ENCODE measurements at regions not wholly inside any gene's neighbourhood (a gene's known extent, or its start where the extent isn't known, plus 50 kb on each side); places are given as distances from the start of the nearest gene placed in this dataset.

- H3K23ac ChIP-seq (ENCODE audit: low read depth, low read length, poor library complexity), result no peak overlapping the region
- no peak overlapping the region for H3K18ac ChIP-seq (ENCODE audit: low read length)
- no peak overlapping the region for H3K4ac ChIP-seq (ENCODE audit: low read length)
- no peak overlapping the region for H4K91ac ChIP-seq (ENCODE audit: low read depth, low read length, poor library complexity)
- H2AK5ac ChIP-seq (ENCODE audit: low read depth, low read length), result no peak overlapping the region
- H2BK5ac ChIP-seq (ENCODE audit: low read length), result no peak overlapping the region
- H2BK12ac ChIP-seq (ENCODE audit: low read length), result no peak overlapping the region
- DNase-seq (ENCODE audit: low spot score), result no peak
- H3K27ac ChIP-seq (replicated peaks; ENCODE audit: low read length), result no peak overlapping the region
- no peak overlapping the region for H2BK15ac ChIP-seq (ENCODE audit: low read length)
- H4K8ac ChIP-seq (ENCODE audit: low read depth, low read length), result no peak overlapping the region
- H3K4me2 ChIP-seq (ENCODE audit: insufficient read depth, low read length, poor library complexity, severe bottlenecking), result no peak overlapping the region
- no peaks in the 10 kb centered on the region for H3K9me3 ChIP-seq (replicated peaks in 1 of 2; ENCODE audit: control insufficient read depth in 2 of 2, insufficient read depth in 1 of 2, low read depth in 1 of 2, low read length in 2 of 2)
- no peak overlapping the region for H2AFZ ChIP-seq (ENCODE audit: low read length)
- H3K9ac ChIP-seq (ENCODE audit: low read depth, low read length, poor library complexity), result no peak overlapping the region
- no peaks in the 10 kb centered on the region for H3K36me3 ChIP-seq (replicated peaks in 1 of 2; ENCODE audit: control insufficient read depth in 2 of 2, insufficient read depth in 2 of 2, low read length in 2 of 2)
- H3K27me3 ChIP-seq (ENCODE audit: control insufficient read depth in 3 of 3, insufficient read depth in 3 of 3, low read depth in 1 of 3, low read length in 3 of 3), result no peaks in the 10 kb centered on the region
- H3K79me1 ChIP-seq (ENCODE audit: low read depth, low read length), result no peaks in the 10 kb centered on the region
- no peak overlapping the region for H2BK120ac ChIP-seq (ENCODE audit: low read depth, low read length)
- H3K14ac ChIP-seq (ENCODE audit: low read length), result no peak overlapping the region
- H3K4me1 ChIP-seq (ENCODE audit: control insufficient read depth in 2 of 2, insufficient read depth in 1 of 2, low read depth in 1 of 2, low read length in 2 of 2), result no peaks in the 10 kb centered on the region
- H3K4me3 ChIP-seq (ENCODE audit: low read length in 2 of 2), result no peak overlapping the region
Observed at GRCh38 chr21:17709266-17709611, 96.5 kb upstream of the BTG3 start.

DNA sequence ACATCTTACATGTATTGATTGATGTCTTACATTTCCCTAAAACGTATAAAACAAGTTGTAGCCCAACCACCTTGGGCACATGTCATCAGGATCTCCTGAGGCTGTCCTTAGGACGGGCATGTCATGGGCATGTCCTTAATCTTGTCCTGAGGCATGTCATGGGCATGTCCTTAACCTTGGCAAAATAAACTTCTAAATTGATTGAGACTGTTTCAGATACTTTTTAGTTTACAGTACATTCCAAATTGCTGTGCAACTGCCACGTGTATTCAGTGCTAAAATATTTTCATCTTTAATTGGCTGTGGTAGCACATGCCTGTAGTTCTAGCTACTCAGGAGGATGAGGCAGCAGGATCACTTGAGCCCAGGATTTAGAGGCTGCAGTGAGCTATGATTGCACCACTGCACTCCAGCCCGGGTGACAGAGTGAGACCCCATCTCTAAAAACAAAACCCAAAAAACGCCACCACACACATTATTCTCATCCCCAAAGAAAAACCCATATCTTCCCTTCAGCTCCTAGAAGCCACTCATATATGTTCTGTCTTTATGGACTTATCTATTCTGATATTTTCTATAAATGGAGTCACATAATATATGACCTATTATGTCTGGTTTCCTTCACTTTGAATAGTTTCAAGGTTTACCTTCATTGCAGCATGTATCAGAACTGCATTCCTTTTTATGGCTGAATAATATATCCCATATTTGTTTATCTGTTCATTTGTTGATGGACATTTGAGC, 96.0 kb upstream of the BTG3 start:
- Histone ChIP-seq H4K91ac (ENCODE audit: low read depth, low read length, poor library complexity) (no peak overlapping the region), H3K27ac (replicated peaks; ENCODE audit: low read length) (no peak overlapping the region), H3K27me3 (ENCODE audit: control insufficient read depth in 3 of 3, insufficient read depth in 3 of 3, low read depth in 1 of 3, low read length in 3 of 3) (no peaks in the 10 kb centered on the region), H3K4me1 (ENCODE audit: control insufficient read depth in 2 of 2, insufficient read depth in 1 of 2, low read depth in 1 of 2, low read length in 2 of 2) (no peaks in the 10 kb centered on the region), H3K36me3 (replicated peaks in 1 of 2; ENCODE audit: control insufficient read depth in 2 of 2, insufficient read depth in 2 of 2, low read length in 2 of 2) (no peaks in the 10 kb centered on the region), H2BK120ac (ENCODE audit: low read depth, low read length) (no peak overlapping the region), H3K18ac (ENCODE audit: low read length) (no peak overlapping the region), H2BK12ac (ENCODE audit: low read length) (no peak overlapping the region), H2AK5ac (ENCODE audit: low read depth, low read length) (no peak overlapping the region), H3K79me1 (ENCODE audit: low read depth, low read length) (no peaks in the 10 kb centered on the region), H3K23ac (ENCODE audit: low read depth, low read length, poor library complexity) (no peak overlapping the region), H3K4me3 (ENCODE audit: low read length in 2 of 2) (no peak overlapping the region), H3K14ac (ENCODE audit: low read length) (no peak overlapping the region), H3K4ac (ENCODE audit: low read length) (no peak overlapping the region), H3K9me3 (replicated peaks in 1 of 2; ENCODE audit: control insufficient read depth in 2 of 2, insufficient read depth in 1 of 2, low read depth in 1 of 2, low read length in 2 of 2) (no peaks in the 10 kb centered on the region), H2BK5ac (ENCODE audit: low read length) (no peak overlapping the region), H2AFZ (ENCODE audit: low read length) (no peak overlapping the region), H3K9ac (ENCODE audit: low read depth, low read length, poor library complexity) (no peak overlapping the region), H2BK15ac (ENCODE audit: low read length) (no peak overlapping the region), H4K8ac (ENCODE audit: low read depth, low read length) (no peak overlapping the region), H3K4me2 (ENCODE audit: insufficient read depth, low read length, poor library complexity, severe bottlenecking) (no peak overlapping the region)
- 100% methylated on average over 1 of the region's 5 CpGs; no CpG with 5 or more reads in 1 of the 2 donors for WGBS, 2 donors (ENCODE audit: extremely low coverage in 2 of 2, insufficient read length in 2 of 2, insufficient replicate concordance in 1 of 2)
- DNase-seq (ENCODE audit: low spot score), result no peak

DNA sequence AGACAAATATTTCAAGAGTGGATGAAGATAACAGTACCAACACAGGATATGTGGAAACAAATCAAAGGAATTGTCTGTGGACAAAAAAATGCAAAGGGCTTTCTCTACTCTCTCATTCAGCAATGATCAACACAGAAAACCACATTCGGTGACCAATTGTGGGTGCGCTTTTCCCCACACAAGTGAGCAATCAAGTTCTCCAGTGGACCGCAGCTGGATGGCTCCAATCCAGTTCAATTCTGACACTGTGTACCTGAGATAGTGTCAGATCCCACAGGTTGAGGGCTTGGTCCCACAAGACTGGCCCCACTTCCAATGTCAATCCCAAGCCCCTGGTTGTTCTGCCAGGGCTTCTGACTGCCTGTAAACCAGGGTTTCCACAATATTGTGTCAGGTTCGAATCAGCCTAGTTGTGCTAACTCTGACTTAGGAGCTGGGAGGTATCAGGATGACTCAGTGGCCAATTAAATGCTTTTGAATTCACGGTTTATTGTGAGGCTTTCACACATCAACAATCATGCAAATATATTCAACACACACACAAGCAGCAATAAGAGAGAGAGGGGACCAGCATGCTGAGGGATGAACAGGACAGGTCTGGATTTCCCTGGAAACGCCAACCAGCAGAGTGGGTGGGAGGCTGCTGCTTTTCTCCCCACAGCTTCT, 87.0 kb upstream of the BTG3 start:
- no peak overlapping the region for H3K23ac ChIP-seq (ENCODE audit: low read depth, low read length, poor library complexity)
- H4K8ac ChIP-seq (ENCODE audit: low read depth, low read length), result no peak overlapping the region
- no peak overlapping the region for H3K4ac ChIP-seq (ENCODE audit: low read length)
- no peak overlapping the region for H2BK12ac ChIP-seq (ENCODE audit: low read length)
- H2BK120ac ChIP-seq (ENCODE audit: low read depth, low read length), result no peak overlapping the region
- H3K9ac ChIP-seq (ENCODE audit: low read depth, low read length, poor library complexity), result no peak overlapping the region
- no peaks in the 10 kb centered on the region for H3K27me3 ChIP-seq (ENCODE audit: control insufficient read depth in 3 of 3, insufficient read depth in 3 of 3, low read depth in 1 of 3, low read length in 3 of 3)
- no peak overlapping the region for H3K4me2 ChIP-seq (ENCODE audit: insufficient read depth, low read length, poor library complexity, severe bottlenecking)
- H2AFZ ChIP-seq (ENCODE audit: low read length), result no peak overlapping the region
- H3K14ac ChIP-seq (ENCODE audit: low read length), result no peak overlapping the region
- H3K27ac ChIP-seq (replicated peaks; ENCODE audit: low read length), result no peak overlapping the region
- H3K4me1 ChIP-seq (ENCODE audit: control insufficient read depth in 2 of 2, insufficient read depth in 1 of 2, low read depth in 1 of 2, low read length in 2 of 2), result no peaks in the 10 kb centered on the region
- H2BK15ac ChIP-seq (ENCODE audit: low read length), result no peak overlapping the region
- whole genome bisulfite sequencing, 2 donors (ENCODE audit: extremely low coverage in 2 of 2, insufficient read length in 2 of 2, insufficient replicate concordance in 1 of 2), result no CpG with 5 or more reads among the region's 6 CpGs
- no peak overlapping the region for H4K91ac ChIP-seq (ENCODE audit: low read depth, low read length, poor library complexity)
- no peak overlapping the region for H2AK5ac ChIP-seq (ENCODE audit: low read depth, low read length)
- H3K36me3 ChIP-seq (replicated peaks in 1 of 2; ENCODE audit: control insufficient read depth in 2 of 2, insufficient read depth in 2 of 2, low read length in 2 of 2), result no peaks in the 10 kb centered on the region
- no peak for DNase-seq (ENCODE audit: low spot score)
- no peak overlapping the region for H2BK5ac ChIP-seq (ENCODE audit: low read length)
- no peak overlapping the region for H3K4me3 ChIP-seq (ENCODE audit: low read length in 2 of 2)
- H3K18ac ChIP-seq (ENCODE audit: low read length), result no peak overlapping the region
- no peaks in the 10 kb centered on the region for H3K9me3 ChIP-seq (replicated peaks in 1 of 2; ENCODE audit: control insufficient read depth in 2 of 2, insufficient read depth in 1 of 2, low read depth in 1 of 2, low read length in 2 of 2)
- H3K79me1 ChIP-seq (ENCODE audit: low read depth, low read length), result no peaks in the 10 kb centered on the region

DNA sequence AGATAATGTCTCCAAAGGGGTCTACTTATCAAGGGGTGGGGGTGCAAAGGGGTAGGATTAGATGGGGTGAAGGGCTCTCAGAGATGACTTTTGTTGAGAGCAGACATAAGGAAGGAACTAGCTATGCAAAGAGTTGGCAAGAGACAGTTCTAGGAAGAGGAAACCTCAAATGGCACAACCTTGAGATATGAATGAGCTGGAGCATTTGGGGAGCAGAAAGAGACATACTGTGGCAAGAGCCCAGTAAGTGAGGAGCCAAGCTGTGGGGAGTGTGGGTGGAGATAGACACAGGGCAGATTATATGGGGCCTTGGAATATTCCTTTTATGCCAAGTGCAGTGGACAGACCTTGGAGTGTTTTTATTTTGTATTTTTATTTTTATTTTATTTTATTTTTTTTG, 84.8 kb upstream of the BTG3 start:
- Histone ChIP-seq H3K9ac (ENCODE audit: low read depth, low read length, poor library complexity) (no peak overlapping the region), H3K27me3 (ENCODE audit: control insufficient read depth in 3 of 3, insufficient read depth in 3 of 3, low read depth in 1 of 3, low read length in 3 of 3) (no peaks in the 10 kb centered on the region), H2BK5ac (ENCODE audit: low read length) (no peak overlapping the region), H3K23ac (ENCODE audit: low read depth, low read length, poor library complexity) (no peak overlapping the region), H3K36me3 (replicated peaks in 1 of 2; ENCODE audit: control insufficient read depth in 2 of 2, insufficient read depth in 2 of 2, low read length in 2 of 2) (no peaks in the 10 kb centered on the region), H3K79me1 (ENCODE audit: low read depth, low read length) (no peaks in the 10 kb centered on the region), H2AK5ac (ENCODE audit: low read depth, low read length) (no peak overlapping the region), H3K9me3 (replicated peaks in 1 of 2; ENCODE audit: control insufficient read depth in 2 of 2, insufficient read depth in 1 of 2, low read depth in 1 of 2, low read length in 2 of 2) (no peaks in the 10 kb centered on the region), H3K4me2 (ENCODE audit: insufficient read depth, low read length, poor library complexity, severe bottlenecking) (no peak overlapping the region), H3K4me3 (ENCODE audit: low read length in 2 of 2) (no peak overlapping the region), H3K14ac (ENCODE audit: low read length) (no peak overlapping the region), H2BK120ac (ENCODE audit: low read depth, low read length) (no peak overlapping the region), H3K27ac (replicated peaks; ENCODE audit: low read length) (no peak overlapping the region), H4K8ac (ENCODE audit: low read depth, low read length) (no peak overlapping the region), H2AFZ (ENCODE audit: low read length) (no peak overlapping the region), H2BK12ac (ENCODE audit: low read length) (no peak overlapping the region), H3K18ac (ENCODE audit: low read length) (no peak overlapping the region), H2BK15ac (ENCODE audit: low read length) (no peak overlapping the region), H3K4ac (ENCODE audit: low read length) (no peak overlapping the region), H3K4me1 (ENCODE audit: control insufficient read depth in 2 of 2, insufficient read depth in 1 of 2, low read depth in 1 of 2, low read length in 2 of 2) (no peaks in the 10 kb centered on the region), H4K91ac (ENCODE audit: low read depth, low read length, poor library complexity) (no peak overlapping the region)
- DNase-seq (ENCODE audit: low spot score), result no peak

Measured in neuronal stem cell (in vitro differentiated cells).